ENCODE measurements at regions not wholly inside any gene's neighbourhood (a gene's known extent, or its start where the extent isn't known, plus 50 kb on each side); places are given as distances from the start of the nearest gene placed in this dataset.

DNA sequence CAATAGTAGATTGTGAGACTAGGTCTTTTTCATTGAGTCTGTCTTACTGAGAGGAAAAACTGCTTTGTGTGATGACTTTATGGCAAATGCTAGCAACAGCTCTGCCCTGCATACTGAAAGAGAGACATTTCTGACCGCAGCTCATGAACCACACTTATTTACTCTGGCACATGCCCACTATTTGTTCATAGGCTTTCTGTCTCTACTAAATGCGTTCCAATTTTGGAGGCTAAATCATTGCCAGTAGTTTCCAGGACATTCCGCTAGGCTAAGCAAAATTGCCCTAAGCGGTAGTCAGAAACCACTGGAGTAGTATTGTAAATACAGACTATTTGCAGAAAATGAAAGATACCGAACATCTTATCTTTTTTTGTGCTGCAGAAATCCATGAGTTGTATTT lies 55.6 kb upstream of the DLX6 start:
- no peak overlapping the region for H3K9ac ChIP-seq (ENCODE audit: low read depth in 1 of 2, low read length in 2 of 2)
- no peak overlapping the region for H3K4me3 ChIP-seq (ENCODE audit: low read depth in 1 of 2, low read length in 2 of 2)
- H3K9me3 ChIP-seq (ENCODE audit: control insufficient read depth in 1 of 2, low read length in 2 of 2) = no peaks in the 10 kb centered on the region
- no peak overlapping the region for H3K27ac ChIP-seq (ENCODE audit: low read depth, low read length)
- no peaks in the 10 kb centered on the region for H3K36me3 ChIP-seq (ENCODE audit: control insufficient read depth in 1 of 2, insufficient read depth in 2 of 2, low read length in 2 of 2)
- H3K4me1 ChIP-seq (ENCODE audit: control insufficient read depth in 1 of 2, insufficient read depth in 2 of 2, low read length in 2 of 2) = no peaks in the 10 kb centered on the region
- H3K27me3 ChIP-seq (ENCODE audit: control insufficient read depth in 1 of 2, insufficient read depth in 2 of 2, low read length in 2 of 2) = no peaks in the 10 kb centered on the region

DNA sequence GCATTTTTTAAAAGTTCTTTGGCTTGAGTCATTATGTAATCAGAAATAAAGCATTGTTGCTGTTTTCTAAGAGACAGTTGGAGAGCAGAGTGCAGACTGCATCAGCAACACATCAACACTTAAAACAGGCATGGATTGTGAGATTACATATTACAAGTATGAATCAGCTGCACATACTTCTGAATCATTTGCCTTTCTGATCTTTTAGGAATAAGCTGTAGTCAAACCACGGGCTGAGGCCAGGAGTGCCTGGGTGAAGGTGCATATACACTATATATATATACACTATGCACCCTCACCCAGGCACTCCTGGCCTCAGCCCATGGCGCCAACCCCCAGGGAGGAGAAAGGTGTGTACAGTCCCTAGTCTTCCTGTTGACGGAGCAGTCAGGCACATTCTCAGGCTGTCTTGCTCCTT lies 52.4 kb upstream of the DLX6 start:
- H3K9ac ChIP-seq (ENCODE audit: low read depth in 1 of 2, low read length in 2 of 2) = no peak overlapping the region
- H3K4me3 ChIP-seq (ENCODE audit: low read depth in 1 of 2, low read length in 2 of 2) = no peak overlapping the region

DNA sequence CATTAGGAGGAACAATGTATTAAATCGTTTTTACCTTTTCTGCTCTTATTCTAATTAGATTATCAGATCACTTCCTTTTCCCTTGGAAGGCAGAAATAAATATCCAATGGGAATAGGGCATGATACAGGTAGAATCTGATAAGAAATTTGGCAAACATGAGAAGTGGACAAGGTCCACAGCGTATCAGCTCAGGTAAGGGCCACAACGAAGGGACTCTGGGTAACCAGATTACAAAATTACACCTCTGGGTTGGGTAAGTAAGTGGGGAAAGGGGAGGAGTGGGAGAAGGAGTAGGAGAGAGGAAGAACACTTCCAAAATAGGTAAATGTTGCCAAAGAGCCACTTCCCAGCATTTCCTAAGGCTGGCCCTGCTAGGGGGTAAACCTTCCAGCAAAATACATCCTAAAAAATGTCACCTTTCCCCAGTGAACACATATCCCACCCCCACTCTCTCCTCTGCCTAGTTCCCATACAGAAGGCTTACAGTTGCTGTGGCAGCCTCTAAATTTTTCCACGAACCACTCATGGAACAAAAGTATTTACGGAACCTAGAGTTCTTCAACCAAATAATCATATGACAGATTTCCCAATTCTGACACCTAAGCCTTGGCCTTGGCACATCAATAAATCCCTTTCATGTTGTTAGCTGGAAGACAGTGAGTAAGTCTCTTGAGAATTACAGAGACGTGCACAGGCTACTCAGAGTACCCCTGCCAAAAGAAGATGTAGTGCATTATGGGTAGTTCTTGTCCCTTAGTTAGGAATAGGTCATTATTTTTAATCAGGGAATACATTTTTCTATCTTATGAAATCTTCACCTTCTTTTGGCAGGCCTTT lies 51.5 kb upstream of the DLX6 start:
- no peaks in the 10 kb centered on the region for H3K36me3 ChIP-seq (ENCODE audit: control insufficient read depth in 1 of 2, insufficient read depth in 2 of 2, low read length in 2 of 2)
- H3K27ac ChIP-seq (ENCODE audit: low read depth, low read length) = no peak overlapping the region
- H3K9ac ChIP-seq (ENCODE audit: low read depth in 1 of 2, low read length in 2 of 2) = no peak overlapping the region
- H3K9me3 ChIP-seq (ENCODE audit: control insufficient read depth in 1 of 2, low read length in 2 of 2) = no peaks in the 10 kb centered on the region
- no peaks in the 10 kb centered on the region for H3K27me3 ChIP-seq (ENCODE audit: control insufficient read depth in 1 of 2, insufficient read depth in 2 of 2, low read length in 2 of 2)
- no peak overlapping the region for H3K4me3 ChIP-seq (ENCODE audit: low read depth in 1 of 2, low read length in 2 of 2)
- no peaks in the 10 kb centered on the region for H3K4me1 ChIP-seq (ENCODE audit: control insufficient read depth in 1 of 2, insufficient read depth in 2 of 2, low read length in 2 of 2)

More for the DNA sequence above, 52.4 kb upstream of the DLX6 start:
- no peaks in the 10 kb centered on the region for H3K27me3 ChIP-seq (ENCODE audit: control insufficient read depth in 1 of 2, insufficient read depth in 2 of 2, low read length in 2 of 2)
- no peaks in the 10 kb centered on the region for H3K36me3 ChIP-seq (ENCODE audit: control insufficient read depth in 1 of 2, insufficient read depth in 2 of 2, low read length in 2 of 2)
- H3K4me1 ChIP-seq (ENCODE audit: control insufficient read depth in 1 of 2, insufficient read depth in 2 of 2, low read length in 2 of 2) = no peaks in the 10 kb centered on the region
- H3K9me3 ChIP-seq (ENCODE audit: control insufficient read depth in 1 of 2, low read length in 2 of 2) = no peaks in the 10 kb centered on the region
- no peak overlapping the region for H3K27ac ChIP-seq (ENCODE audit: low read depth, low read length)
